Nephron progenitor cell (in vitro differentiated cells): ENCODE measurements at regions not wholly inside any gene's neighbourhood (a gene's known extent, or its start where the extent isn't known, plus 50 kb on each side); places are given as distances from the start of the nearest gene placed in this dataset.

ENCODE experiments used
- DNase-seq: peaks from one replicate; pipeline ENCODE4 v3.0.0; 2021
- H3K27ac Mint-ChIP-seq: 2 replicates; pipeline ENCODE4 v1.8.0; 2021; ENCODE audit warnings: mild to moderate bottlenecking, moderate library complexity, mixed read lengths
- H3K27me3 Mint-ChIP-seq: 2 replicates; pipeline ENCODE4 v1.8.0; 2021; ENCODE audit warnings: mild to moderate bottlenecking, low read depth, mixed read lengths; ENCODE audit not compliant: poor library complexity
- H3K36me3 Mint-ChIP-seq: 2 replicates; pipeline ENCODE4 v1.8.0; 2021; ENCODE audit warnings: low read depth, mixed read lengths
- H3K4me1 Mint-ChIP-seq: 2 replicates; pipeline ENCODE4 v1.8.0; 2021; ENCODE audit warnings: mixed read lengths
- H3K4me3 Mint-ChIP-seq: 2 replicates; pipeline ENCODE4 v1.8.0; 2021; ENCODE audit warnings: mild to moderate bottlenecking, moderate library complexity, mixed read lengths
- H3K9me3 Mint-ChIP-seq: 2 replicates; pipeline ENCODE4 v1.8.0; 2021; ENCODE audit warnings: mild to moderate bottlenecking, moderate library complexity, mixed read lengths
- CTCF ChIP-seq: fragments of 200-600 bp; sonication (generic); IDR thresholded peaks from 2 replicates; pipeline ENCODE4 v1.5.0; 2021; ENCODE audit warnings: antibody characterized with exemption

- no peak for TF ChIP-seq CTCF
- no peaks in the 10 kb centered on the region for H3K9me3 Mint-ChIP-seq
- peaks cover 7% of the 10 kb centered on the region for H3K36me3 Mint-ChIP-seq
- H3K27me3 Mint-ChIP-seq = peaks cover 54% of the 10 kb centered on the region
- H3K4me3 Mint-ChIP-seq = no peak overlapping the region
- no peak overlapping the region for H3K27ac Mint-ChIP-seq
- peaks cover 14% of the 10 kb centered on the region for H3K4me1 Mint-ChIP-seq
- no peak for DNase-seq
These were observed 68.2 kb downstream of the MFAP3 start for GRCh38 chr5:154107010-154107409.

GRCh38 chr5:154107756-154108155, 69.0 kb downstream of the MFAP3 start:
- peaks cover 18% of the 10 kb centered on the region for H3K4me1 Mint-ChIP-seq
- H3K36me3 Mint-ChIP-seq = peaks cover 12% of the 10 kb centered on the region
- no peak for DNase-seq
- TF ChIP-seq CTCF = no peak
- peaks cover 3% of the 10 kb centered on the region for H3K9me3 Mint-ChIP-seq
- peaks cover 55% of the 10 kb centered on the region for H3K27me3 Mint-ChIP-seq
- no peak overlapping the region for H3K27ac Mint-ChIP-seq
- no peak overlapping the region for H3K4me3 Mint-ChIP-seq

GRCh38 chr5:154109416-154110106, 70.8 kb downstream of the MFAP3 start:
- Mint-ChIP-seq H3K4me3 (no peak overlapping the region), H3K27me3 (peaks cover 55% of the 10 kb centered on the region), H3K9me3 (peaks cover 11% of the 10 kb centered on the region), H3K36me3 (peaks cover 22% of the 10 kb centered on the region), H3K4me1 (peaks cover 23% of the 10 kb centered on the region), H3K27ac (no peak overlapping the region)
- no peak for DNase-seq
- TF ChIP-seq CTCF = no peak

- H3K4me1 Mint-ChIP-seq = peaks cover 26% of the 10 kb centered on the region
- H3K9me3 Mint-ChIP-seq = peaks cover 15% of the 10 kb centered on the region
- DNase-seq = no peak
- no peak for TF ChIP-seq CTCF
- H3K36me3 Mint-ChIP-seq = peaks cover 22% of the 10 kb centered on the region
- peaks cover 56% of the 10 kb centered on the region for H3K27me3 Mint-ChIP-seq
- no peak overlapping the region for H3K4me3 Mint-ChIP-seq
- no peak overlapping the region for H3K27ac Mint-ChIP-seq
These were observed 71.3 kb downstream of the MFAP3 start for GRCh38 chr5:154110107-154110453.

GRCh38 chr5:154110716-154111115, 71.9 kb downstream of the MFAP3 start:
- Mint-ChIP-seq H3K9me3 (peaks cover 15% of the 10 kb centered on the region), H3K36me3 (peaks cover 18% of the 10 kb centered on the region), H3K4me3 (no peak overlapping the region), H3K27me3 (peaks cover 56% of the 10 kb centered on the region), H3K4me1 (peaks cover 30% of the 10 kb centered on the region), H3K27ac (no peak overlapping the region)
- no peak for TF ChIP-seq CTCF
- DNase-seq = no peak

GRCh38 chr5:154111214-154111613, 72.4 kb downstream of the MFAP3 start:
- Mint-ChIP-seq H3K4me3 (no peak overlapping the region), H3K27ac (no peak overlapping the region)

More at GRCh38 chr5:154111214-154111613, 72.4 kb downstream of the MFAP3 start:
- peaks cover 15% of the 10 kb centered on the region for H3K9me3 Mint-ChIP-seq
- TF ChIP-seq CTCF = no peak
- peaks cover 52% of the 10 kb centered on the region for H3K27me3 Mint-ChIP-seq
- no peak for DNase-seq
- peaks cover 18% of the 10 kb centered on the region for H3K36me3 Mint-ChIP-seq
- H3K4me1 Mint-ChIP-seq = peaks cover 31% of the 10 kb centered on the region
